GM11168 (cell line): ENCODE measurements at regions not wholly inside any gene's neighbourhood (a gene's known extent, or its start where the extent isn't known, plus 50 kb on each side); places are given as distances from the start of the nearest gene placed in this dataset.

Experiments used
- in situ Hi-C: fragments of 300-500 bp; cut with MboI; formaldehyde crosslinking; loops from one replicate; pipeline ENCODE4 v1.12.0; 2022; ENCODE audit warnings: low sequenced_read_pairs; ENCODE audit not compliant: unreplicated experiment

GRCh38 chr1:199352351-199352750 lies 675.2 kb upstream of the NR5A2 start:
- in situ Hi-C loops = no loop called here

- in situ Hi-C loops = no loop called here
These were observed 673.6 kb upstream of the NR5A2 start for GRCh38 chr1:199353906-199354305.

DNA sequence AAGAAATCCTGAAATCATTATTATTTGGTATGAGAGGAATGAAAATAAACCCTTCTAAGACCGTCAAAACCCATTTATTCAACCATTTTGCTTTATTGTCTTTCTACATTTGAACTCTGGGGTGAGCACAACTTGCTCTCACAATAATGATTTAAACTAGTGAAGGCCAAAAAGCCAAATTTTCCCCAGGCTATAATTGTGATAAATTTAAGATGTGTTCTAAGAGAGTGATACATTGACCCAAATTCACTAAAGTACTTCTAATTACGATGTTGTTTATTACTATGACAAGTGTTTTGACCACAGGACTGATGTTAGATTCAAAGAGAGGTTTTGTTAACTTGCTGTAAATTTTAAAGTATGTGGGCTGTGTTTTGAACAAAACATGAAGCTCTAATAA lies 670.9 kb upstream of the NR5A2 start:
- in situ Hi-C loops = no loop called here

DNA sequence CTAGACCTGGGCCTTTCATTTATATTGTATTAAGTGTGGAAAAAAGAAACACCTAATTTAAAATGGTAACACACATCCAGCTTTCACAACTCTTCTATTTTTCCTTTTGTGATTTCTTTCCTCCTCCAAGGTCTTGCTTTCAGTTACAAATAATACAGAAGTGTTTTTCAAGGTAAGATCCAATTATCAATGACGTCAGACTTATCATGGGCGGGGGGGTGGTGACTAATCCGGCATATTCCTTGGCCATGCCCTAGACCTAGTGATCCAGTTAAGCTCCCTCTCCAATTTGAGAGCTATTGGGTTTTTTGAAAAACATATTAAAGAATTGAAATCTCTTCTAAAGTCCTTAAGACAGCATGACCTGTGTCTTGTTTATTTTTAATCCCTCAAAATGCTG lies 669.9 kb upstream of the NR5A2 start:
- in situ Hi-C loops = no loop called here

DNA sequence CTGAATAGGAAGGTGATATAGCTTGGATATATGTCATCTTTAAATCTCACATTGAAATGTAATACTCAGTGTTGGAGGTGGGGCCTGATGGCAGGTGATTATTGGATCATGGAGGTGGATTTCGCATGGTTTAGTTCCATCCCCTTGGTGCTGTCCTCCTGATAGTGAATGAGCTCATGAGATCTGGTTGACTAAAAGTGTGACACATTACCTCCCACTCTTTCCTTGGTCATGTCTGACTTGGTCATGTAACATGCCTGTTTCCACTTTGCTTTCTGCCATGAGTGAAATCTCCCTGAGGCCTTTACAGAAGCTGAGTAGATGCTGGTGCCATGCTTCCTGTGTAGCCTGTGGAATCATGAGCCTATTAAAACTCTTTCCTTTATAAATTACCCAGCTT lies 664.5 kb upstream of the NR5A2 start:
- in situ Hi-C loops = no loop called here

DNA sequence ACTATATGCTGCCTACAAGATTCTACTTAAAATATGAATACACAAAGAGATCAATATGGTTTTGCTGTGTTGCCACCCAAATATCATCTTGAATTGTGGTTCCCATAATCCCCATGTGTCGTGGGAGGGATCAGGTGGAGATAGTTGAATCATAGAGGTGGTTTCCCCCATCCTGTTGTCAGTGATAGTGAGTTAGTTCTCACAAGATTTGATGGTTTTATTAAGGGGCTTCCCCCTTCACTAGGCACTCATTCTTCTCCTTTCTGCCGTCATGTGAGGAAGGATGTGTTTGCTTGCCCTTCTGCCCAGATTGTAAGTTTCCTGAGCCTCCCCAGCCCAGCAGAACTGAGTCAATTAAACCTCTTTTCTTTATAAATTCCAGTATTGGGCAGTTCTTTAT lies 654.4 kb upstream of the NR5A2 start:
- in situ Hi-C loops = no loop called here

- in situ Hi-C loops = no loop called here
These were observed 650.3 kb upstream of the NR5A2 start for GRCh38 chr1:199377211-199377610.

- in situ Hi-C loops = no loop called here
These were observed 643.7 kb upstream of the NR5A2 start for GRCh38 chr1:199383793-199384192.

DNA sequence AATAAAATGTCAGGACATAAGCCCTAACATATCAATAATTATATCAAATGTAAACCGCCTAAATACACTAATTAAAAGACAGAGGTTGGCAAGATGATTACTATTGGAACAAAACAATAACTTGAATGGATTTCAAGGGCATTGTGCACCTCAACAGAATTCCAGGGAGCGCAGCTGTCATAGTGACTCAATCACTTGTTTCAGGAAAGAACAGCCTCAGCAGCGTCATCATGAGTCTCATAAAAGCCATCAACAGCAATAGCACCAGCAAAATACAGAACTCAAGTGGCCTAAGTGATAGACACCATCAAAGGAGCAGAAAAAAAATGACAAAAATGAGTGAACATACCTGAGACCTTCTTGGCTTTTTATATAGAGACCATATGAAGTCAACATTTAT lies 632.7 kb upstream of the NR5A2 start:
- in situ Hi-C loops = no loop called here

DNA sequence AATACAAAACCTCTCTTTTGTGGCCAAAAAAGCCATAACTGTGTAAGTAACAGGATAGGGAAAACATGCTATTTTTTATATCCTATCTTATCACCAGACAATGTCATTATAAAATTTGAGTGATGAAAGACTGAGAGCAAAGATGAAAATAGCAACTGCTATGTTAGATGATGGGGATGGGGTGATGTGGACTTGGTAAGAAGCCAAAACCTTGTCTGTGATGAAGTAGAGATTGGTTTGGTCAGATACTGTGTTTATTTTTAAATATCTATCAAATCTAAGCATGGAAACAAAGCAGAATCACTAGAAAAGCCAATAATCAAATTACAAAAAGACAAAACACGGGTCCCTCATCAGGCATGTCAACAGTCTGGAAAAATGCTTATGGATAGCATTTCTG lies 631.1 kb upstream of the NR5A2 start:
- in situ Hi-C loops = no loop called here

DNA sequence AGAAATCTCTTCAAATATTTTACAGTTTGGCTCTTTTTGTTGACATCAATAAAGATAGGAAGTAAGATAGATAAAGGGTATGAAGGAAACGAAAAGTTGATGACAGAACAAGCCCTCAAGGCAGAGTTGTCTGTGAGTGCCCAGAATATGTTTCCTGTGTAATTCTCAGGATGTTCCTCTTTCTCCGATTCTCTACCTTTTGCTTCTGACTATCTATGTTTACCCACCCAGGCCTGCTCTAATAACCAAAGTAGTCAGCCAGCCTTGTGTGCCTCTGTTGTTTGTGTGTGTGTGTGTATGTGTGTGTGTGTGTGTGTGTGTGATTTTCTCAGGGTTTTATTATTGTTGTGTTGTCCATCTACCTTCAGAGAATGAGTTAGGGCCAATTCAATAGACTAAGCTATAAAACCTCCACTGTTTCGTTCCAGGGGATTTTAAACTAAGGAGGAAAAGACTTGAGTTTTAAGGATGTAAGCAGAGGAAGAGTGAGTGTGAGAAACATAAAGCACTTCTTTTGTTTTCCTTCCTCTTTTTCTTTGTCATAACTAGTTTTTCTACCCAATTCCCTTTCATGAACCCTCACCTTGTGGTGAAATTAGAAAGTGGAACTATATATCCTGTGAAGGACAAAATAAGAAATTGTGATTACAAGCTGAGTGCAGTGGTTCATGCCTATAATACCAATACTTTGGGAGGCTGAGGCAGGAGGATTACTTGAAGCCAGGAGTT lies 627.4 kb upstream of the NR5A2 start:
- in situ Hi-C loops = no loop called here

- in situ Hi-C loops = no loop called here
These were observed 623.9 kb upstream of the NR5A2 start for GRCh38 chr1:199403531-199404116.

GRCh38 chr1:199404191-199404590 lies 623.3 kb upstream of the NR5A2 start:
- in situ Hi-C loops = no loop called here

- in situ Hi-C loops = no loop called here
These were observed 622.5 kb upstream of the NR5A2 start for GRCh38 chr1:199404976-199405375.

DNA sequence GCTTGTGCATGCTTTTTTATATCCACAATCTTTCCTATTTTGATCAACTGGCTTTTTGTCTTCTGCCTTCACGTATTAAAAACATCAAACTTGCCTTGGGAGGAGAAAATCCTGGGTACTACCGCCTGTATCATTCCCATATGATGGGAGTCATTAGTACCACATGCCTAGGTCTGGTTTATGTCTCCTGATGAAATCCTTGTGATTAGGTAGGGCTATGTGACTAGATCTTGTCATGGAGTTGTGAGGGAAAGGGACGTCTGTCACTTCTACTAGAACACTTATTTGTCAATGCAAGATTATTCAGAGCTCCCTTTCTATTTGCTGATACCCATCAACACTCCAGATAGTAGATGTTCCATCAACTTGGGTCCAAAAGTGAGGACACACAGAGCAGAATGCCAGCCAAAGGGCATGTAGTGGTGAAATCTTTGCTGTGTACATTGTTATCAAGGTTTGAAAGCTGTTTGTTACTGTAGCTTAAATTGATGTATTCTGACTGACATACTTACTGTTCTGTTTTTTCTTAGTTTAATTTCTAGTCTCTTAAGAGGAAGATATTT lies 621.8 kb upstream of the NR5A2 start:
- in situ Hi-C loops = no loop called here

DNA sequence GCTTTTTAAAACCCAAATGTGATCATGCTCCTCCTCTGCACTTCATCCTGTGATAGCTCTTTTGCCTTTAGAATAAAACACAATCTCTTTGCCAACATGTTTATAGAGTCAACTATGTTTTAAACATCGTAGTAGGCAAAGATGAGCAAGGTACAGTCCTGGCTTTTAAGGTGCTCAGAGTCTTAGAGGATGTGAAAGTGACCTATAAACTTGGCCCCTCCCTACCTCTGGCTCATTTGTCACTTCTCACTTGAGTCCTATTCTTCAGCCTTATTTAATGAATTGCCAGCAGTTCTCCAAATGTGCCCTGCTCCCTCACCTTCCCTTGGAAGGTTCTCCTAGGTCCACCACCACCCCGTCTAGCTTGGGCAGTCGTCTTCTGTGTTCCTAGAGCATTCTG lies 617.0 kb upstream of the NR5A2 start:
- in situ Hi-C loops = no loop called here

DNA sequence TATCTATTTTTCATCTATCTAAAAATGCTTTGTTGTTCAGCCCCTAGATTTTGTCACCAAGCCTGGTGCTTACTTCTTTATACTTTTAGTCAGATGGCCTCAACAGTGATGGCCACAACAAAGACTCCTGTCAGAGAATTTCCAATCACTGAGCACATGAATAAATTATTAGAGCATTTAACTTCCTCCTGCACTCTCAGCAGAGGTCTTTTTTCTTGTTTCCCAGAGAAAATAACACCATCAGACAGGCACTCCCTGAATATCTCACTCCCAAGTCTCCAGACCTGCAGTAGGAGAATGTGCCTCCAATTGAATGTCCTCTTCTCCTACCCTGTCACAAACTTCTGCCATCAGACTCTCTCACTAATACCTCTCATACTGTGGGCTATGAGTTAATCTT lies 616.0 kb upstream of the NR5A2 start:
- in situ Hi-C loops = no loop called here

- in situ Hi-C loops = no loop called here
These were observed 605.3 kb upstream of the NR5A2 start for GRCh38 chr1:199422206-199422605.

DNA sequence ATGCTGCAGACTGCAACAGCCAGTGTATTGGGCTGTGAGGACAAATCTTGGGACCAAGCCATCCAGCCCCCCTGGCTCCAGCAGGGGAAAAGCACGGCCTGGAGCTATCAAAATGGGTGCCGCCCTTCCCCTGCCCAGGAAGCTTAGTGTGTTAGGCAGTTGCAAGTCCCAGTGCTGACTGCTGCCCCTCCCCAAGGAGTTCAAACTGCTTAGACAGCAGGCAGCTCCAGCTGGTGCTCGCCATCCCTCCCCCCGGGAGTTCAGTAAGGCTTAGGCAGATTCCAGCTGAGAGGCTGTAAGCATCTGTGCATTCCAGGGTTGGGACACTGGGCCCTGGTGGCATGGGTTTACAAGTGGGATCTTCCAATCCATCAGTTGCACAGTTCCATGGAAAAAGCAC lies 579.6 kb upstream of the NR5A2 start:
- in situ Hi-C loops = no loop called here

DNA sequence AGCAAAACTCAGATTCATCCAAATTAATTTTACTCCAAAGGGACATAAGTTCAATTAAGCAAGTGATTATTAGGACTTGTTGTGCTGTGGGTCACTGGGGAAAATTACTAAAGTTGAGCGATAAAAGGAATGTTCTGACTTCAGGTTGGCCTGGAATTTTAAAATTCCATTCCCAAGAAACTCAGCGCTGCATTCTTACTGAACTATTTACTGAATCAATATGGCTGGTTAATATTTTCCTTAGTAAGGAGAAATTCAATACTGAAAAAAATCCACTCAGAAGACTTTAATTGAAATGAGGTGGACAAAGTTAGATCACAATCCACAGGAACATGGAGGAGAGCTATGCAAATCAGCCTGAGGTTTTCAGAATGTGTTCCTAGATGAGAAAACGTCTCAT lies 578.9 kb upstream of the NR5A2 start:
- in situ Hi-C loops = no loop called here

DNA sequence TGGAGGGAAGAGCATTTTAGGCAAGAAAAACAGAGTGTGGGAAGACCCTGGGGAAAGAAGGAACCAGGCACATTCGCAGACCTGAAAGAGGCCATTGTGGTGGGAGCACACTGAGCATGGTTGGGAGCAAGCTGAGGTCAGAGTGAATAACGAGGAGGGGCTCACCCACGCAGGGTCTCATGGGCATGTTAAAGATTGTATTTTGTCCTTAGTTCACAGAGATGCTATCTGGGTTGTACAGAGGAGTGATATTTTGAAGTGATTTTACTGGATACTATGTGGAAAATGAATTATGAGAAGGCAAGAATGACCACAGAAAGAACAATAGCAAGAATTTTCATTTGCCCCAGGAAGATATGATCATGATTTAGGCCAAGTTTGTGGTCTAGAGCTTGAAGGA lies 578.3 kb upstream of the NR5A2 start:
- in situ Hi-C loops = no loop called here

- in situ Hi-C loops = no loop called here
These were observed 577.8 kb upstream of the NR5A2 start for GRCh38 chr1:199449681-199450080.
